ENCODE measurements at regions not wholly inside any gene's neighbourhood (a gene's known extent, or its start where the extent isn't known, plus 50 kb on each side); places are given as distances from the start of the nearest gene placed in this dataset.

DNA sequence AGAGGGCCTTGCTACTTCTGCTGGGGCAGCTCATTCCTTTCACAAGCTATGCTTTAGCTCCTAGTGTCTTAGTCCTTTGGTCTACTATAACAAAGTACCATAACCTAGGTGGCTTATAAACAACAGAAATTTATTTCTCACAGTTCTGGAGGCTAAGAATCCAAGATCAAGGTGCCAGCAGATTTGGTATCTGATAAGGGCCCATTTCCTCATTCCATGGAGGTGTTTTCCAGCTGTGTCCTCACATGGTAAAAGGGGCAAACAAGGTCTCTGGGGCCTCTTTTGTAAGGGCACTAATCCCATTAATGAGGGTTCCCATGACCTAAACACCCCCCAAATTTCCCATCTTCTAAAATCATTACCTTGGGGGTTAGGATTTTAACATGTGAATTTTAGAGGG is 57.9 kb upstream of the LRCH1 start:
- TF ChIP-seq, protein P1, sequence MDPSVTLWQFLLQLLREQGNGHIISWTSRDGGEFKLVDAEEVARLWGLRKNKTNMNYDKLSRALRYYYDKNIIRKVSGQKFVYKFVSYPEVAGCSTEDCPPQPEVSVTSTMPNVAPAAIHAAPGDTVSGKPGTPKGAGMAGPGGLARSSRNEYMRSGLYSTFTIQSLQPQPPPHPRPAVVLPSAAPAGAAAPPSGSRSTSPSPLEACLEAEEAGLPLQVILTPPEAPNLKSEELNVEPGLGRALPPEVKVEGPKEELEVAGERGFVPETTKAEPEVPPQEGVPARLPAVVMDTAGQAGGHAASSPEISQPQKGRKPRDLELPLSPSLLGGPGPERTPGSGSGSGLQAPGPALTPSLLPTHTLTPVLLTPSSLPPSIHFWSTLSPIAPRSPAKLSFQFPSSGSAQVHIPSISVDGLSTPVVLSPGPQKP (IDR thresholded peaks at IDR 0.05; ENCODE audit: borderline replicate concordance, low read depth, low read length) = no peak
- TF ChIP-seq POLR2A (IDR thresholded peaks at IDR 0.05; ENCODE audit: low read depth, low read length) (no peak), MAFK (IDR thresholded peaks at IDR 0.05; ENCODE audit: low read depth, low read length) (no peak), MXI1 (IDR thresholded peaks at IDR 0.05; ENCODE audit: borderline replicate concordance, low read depth, low read length) (no peak), MAZ (IDR thresholded peaks at IDR 0.05; ENCODE audit: borderline replicate concordance, low read depth, low read length) (no peak), NFE2L2 (IDR thresholded peaks at IDR 0.05; ENCODE audit: low read depth, low read length) (no peak), CHD1 (IDR thresholded peaks at IDR 0.05; ENCODE audit: low read depth, low read length) (no peak), RAD21 (IDR thresholded peaks at IDR 0.05; ENCODE audit: low read length) (no peak), SMC3 (IDR thresholded peaks at IDR 0.05; ENCODE audit: low read depth, low read length) (no peak), RFX5 (IDR thresholded peaks at IDR 0.05; ENCODE audit: low read depth, low read length) (no peak), CEBPB (IDR thresholded peaks at IDR 0.05; ENCODE audit: low read depth, low read length) (no peak), RCOR1 (IDR thresholded peaks at IDR 0.05; ENCODE audit: insufficient replicate concordance, low read length) (no peak)
- TF ChIP-seq, protein P2, sequence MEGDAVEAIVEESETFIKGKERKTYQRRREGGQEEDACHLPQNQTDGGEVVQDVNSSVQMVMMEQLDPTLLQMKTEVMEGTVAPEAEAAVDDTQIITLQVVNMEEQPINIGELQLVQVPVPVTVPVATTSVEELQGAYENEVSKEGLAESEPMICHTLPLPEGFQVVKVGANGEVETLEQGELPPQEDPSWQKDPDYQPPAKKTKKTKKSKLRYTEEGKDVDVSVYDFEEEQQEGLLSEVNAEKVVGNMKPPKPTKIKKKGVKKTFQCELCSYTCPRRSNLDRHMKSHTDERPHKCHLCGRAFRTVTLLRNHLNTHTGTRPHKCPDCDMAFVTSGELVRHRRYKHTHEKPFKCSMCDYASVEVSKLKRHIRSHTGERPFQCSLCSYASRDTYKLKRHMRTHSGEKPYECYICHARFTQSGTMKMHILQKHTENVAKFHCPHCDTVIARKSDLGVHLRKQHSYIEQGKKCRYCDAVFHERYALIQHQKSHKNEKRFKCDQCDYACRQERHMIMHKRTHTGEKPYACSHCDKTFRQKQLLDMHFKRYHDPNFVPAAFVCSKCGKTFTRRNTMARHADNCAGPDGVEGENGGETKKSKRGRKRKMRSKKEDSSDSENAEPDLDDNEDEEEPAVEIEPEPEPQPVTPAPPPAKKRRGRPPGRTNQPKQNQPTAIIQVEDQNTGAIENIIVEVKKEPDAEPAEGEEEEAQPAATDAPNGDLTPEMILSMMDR (conservative IDR thresholded peaks at IDR 0.05; ENCODE audit: low read depth, low read length) = no peak
